PC-9 (cell line): ENCODE measurements at regions not wholly inside any gene's neighbourhood (a gene's known extent, or its start where the extent isn't known, plus 50 kb on each side); places are given as distances from the start of the nearest gene placed in this dataset.

Experiments
- BruUV-seq: library from RNA; stranded (reverse); fragments of 400-500 nt; replicated peaks from 2 replicates; lab custom pipeline; 2021; lab: Mats Ljungman, UMichigan
- CTCF ChIA-PET: fragments of 300-600 bp; sonication (Branson Sonifier 250); formaldehyde crosslinking; loops from one replicate; lab custom pipeline; 2022; ENCODE audit warnings: antibody characterized with exemption; lab: Charles Lee
- POLR2A ChIA-PET: fragments of 300-600 bp; sonication (Branson Sonifier 250); formaldehyde crosslinking; loops from one replicate; lab custom pipeline; 2022; ENCODE audit warnings: antibody characterized with exemption; ENCODE audit not compliant: unreplicated experiment; lab: Charles Lee
- DNase-seq, 2 experiments: peaks; one replicate each; pipeline versions ENCODE4 v3.0.0 to v3.0.0-alpha.2; 2015 to 2022; ENCODE audit warnings: mixed read lengths in 1 of 2
- H2AFZ ChIP-seq: fragments of 200-600 bp; sonication (generic); 2 replicates; pipeline ENCODE4 v1.8.1; 2017; ENCODE audit warnings: antibody characterized with exemption
- H3F3A ChIP-seq: fragments of 200-600 bp; sonication (generic); 2 replicates; pipeline ENCODE4 v1.8.1; 2017; ENCODE audit warnings: antibody characterized with exemption, mild to moderate bottlenecking, low read depth; ENCODE audit not compliant: insufficient read depth
- H3K27ac ChIP-seq: fragments of 200-600 bp; sonication (generic); 2 replicates; pipeline ENCODE4 v1.6.1; 2016; ENCODE audit warnings: mixed run types
- H3K27me3 ChIP-seq: fragments of 200-600 bp; sonication (generic); 2 replicates; pipeline ENCODE4 v1.6.1; 2016; ENCODE audit warnings: low read depth, mixed run types; ENCODE audit not compliant: insufficient read depth
- H3K36me3 ChIP-seq: fragments of 200-600 bp; sonication (generic); 2 replicates; pipeline ENCODE4 v1.6.1; 2016; ENCODE audit warnings: low read depth, mixed run types
- H3K4me1 ChIP-seq: fragments of 200-600 bp; sonication (generic); replicated peaks from 2 replicates; pipeline ENCODE4 v1.6.1; 2016; ENCODE audit warnings: mixed run types; ENCODE audit not compliant: insufficient read depth
- H3K4me2 ChIP-seq: fragments of 200-600 bp; sonication (generic); 2 replicates; pipeline ENCODE4 v1.6.1; 2017; ENCODE audit warnings: mixed run types
- H3K4me3 ChIP-seq: fragments of 200-600 bp; sonication (generic); 2 replicates; pipeline ENCODE4 v1.6.1; 2016; ENCODE audit warnings: mixed run types
- H3K79me2 ChIP-seq: fragments of 200-600 bp; sonication (generic); 2 replicates; pipeline ENCODE4 v1.6.1; 2017; ENCODE audit warnings: low read depth, mixed run types
- H3K9me2 ChIP-seq: fragments of 200-600 bp; sonication (generic); 2 replicates; pipeline ENCODE4 v1.8.1; 2017; ENCODE audit warnings: mild to moderate bottlenecking; ENCODE audit not compliant: insufficient read depth
- H3K9me3 ChIP-seq: fragments of 200-600 bp; sonication (generic); 2 replicates; pipeline ENCODE4 v1.8.1; 2016; ENCODE audit warnings: low read depth; ENCODE audit not compliant: insufficient read depth
- H4K20me1 ChIP-seq: fragments of 200-600 bp; sonication (generic); 2 replicates; pipeline ENCODE4 v1.8.1; 2017; ENCODE audit not compliant: insufficient read depth
- EZH2 ChIP-seq: fragments of 200-600 bp; sonication (generic); IDR thresholded peaks from 2 replicates; pipeline ENCODE4 v1.8.0; 2017; ENCODE audit warnings: antibody characterized with exemption, low read depth
- intact Hi-C: fragments of 100-400 bp; cut with micrococcal nuclease; formaldehyde crosslinking; loops from one replicate; pipeline ENCODE4 v1.10.0; 2022; ENCODE audit not compliant: unreplicated experiment
- TF ChIP-seq, protein P1 (sequence below): fragments of 200-600 bp; sonication (generic); conservative IDR thresholded peaks from 2 replicates; pipeline ENCODE4 v1.6.1; 2017; ENCODE audit warnings: mixed run types, antibody characterized with exemption, mild to moderate bottlenecking, moderate library complexity

DNA sequence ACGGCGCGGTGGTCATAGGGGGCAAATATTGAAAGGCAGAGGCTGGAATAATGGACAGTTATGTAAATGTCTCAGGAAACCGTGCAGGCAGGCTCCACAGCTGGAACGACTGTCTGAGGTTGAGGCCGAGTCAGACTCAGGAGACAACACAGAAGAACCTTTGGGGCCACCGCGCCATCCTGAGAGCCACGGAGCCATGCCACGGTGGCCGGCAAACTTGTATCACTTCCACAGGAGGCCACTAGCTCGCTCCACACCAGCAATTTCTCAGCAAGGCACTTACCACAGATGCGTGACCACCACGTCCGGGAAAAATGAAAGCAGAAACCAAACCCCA lies 156.7 kb upstream of the SALL3 start:
- ChIA-PET CTCF (no interaction called here), POLR2A (no interaction called here)
- no peak overlapping the region for H3K27ac ChIP-seq
- H3K9me2 ChIP-seq: no peaks in the 10 kb centered on the region
- H3K4me3 ChIP-seq: no peak overlapping the region
- BruUV-seq: no TSS peak
- intact Hi-C loops: no loop called here
- H3K36me3 ChIP-seq: no peaks in the 10 kb centered on the region
- H2AFZ ChIP-seq: no peak overlapping the region
- no peak overlapping the region for H3K4me2 ChIP-seq
- TF ChIP-seq, protein P1, sequence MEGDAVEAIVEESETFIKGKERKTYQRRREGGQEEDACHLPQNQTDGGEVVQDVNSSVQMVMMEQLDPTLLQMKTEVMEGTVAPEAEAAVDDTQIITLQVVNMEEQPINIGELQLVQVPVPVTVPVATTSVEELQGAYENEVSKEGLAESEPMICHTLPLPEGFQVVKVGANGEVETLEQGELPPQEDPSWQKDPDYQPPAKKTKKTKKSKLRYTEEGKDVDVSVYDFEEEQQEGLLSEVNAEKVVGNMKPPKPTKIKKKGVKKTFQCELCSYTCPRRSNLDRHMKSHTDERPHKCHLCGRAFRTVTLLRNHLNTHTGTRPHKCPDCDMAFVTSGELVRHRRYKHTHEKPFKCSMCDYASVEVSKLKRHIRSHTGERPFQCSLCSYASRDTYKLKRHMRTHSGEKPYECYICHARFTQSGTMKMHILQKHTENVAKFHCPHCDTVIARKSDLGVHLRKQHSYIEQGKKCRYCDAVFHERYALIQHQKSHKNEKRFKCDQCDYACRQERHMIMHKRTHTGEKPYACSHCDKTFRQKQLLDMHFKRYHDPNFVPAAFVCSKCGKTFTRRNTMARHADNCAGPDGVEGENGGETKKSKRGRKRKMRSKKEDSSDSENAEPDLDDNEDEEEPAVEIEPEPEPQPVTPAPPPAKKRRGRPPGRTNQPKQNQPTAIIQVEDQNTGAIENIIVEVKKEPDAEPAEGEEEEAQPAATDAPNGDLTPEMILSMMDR: no peak
- no peak for TF ChIP-seq EZH2
- no peaks in the 10 kb centered on the region for H3K9me3 ChIP-seq
- no peaks in the 10 kb centered on the region for H3K79me2 ChIP-seq
- H3K4me1 ChIP-seq: no peaks in the 10 kb centered on the region
- no peaks in the 10 kb centered on the region for H3F3A ChIP-seq
- DNase-seq: no peak
- H4K20me1 ChIP-seq: no peaks in the 10 kb centered on the region
- peaks cover 83% of the 10 kb centered on the region for H3K27me3 ChIP-seq

DNA sequence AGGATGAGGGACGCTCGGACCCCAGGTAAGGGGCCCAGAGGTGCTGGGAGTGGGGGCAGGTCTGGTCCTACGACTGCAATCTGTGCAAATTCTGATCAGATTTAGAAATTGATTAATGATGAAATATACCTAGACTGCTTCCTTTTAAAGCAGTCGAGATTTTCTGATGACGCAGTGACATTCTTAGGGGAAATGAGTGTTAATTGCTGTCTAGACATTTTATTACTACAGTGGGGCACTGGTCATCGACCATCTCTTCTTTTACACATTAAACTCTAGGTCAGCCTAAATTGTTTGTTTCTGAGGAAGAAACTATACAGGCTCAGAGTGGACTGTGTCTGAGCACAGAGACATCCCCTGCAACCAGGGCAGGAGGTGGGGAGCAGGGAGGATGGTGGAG lies 154.4 kb upstream of the SALL3 start:
- CTCF ChIA-PET: no interaction called here
- no peak overlapping the region for H3K4me3 ChIP-seq
- peaks cover 96% of the 10 kb centered on the region for H3K27me3 ChIP-seq
- DNase-seq: no peak
- H3K36me3 ChIP-seq: no peaks in the 10 kb centered on the region
- H3F3A ChIP-seq: no peaks in the 10 kb centered on the region
- TF ChIP-seq, protein P1: no peak
- no peak for TF ChIP-seq EZH2
- H3K27ac ChIP-seq: no peak overlapping the region
- H4K20me1 ChIP-seq: no peaks in the 10 kb centered on the region
- BruUV-seq: no TSS peak
- no peak overlapping the region for H3K4me2 ChIP-seq
- POLR2A ChIA-PET: no interaction called here
- H3K9me3 ChIP-seq: no peaks in the 10 kb centered on the region
- intact Hi-C loops: no loop called here
- H3K4me1 ChIP-seq: no peaks in the 10 kb centered on the region
- H3K79me2 ChIP-seq: no peaks in the 10 kb centered on the region
- no peaks in the 10 kb centered on the region for H3K9me2 ChIP-seq
- no peak overlapping the region for H2AFZ ChIP-seq

DNA sequence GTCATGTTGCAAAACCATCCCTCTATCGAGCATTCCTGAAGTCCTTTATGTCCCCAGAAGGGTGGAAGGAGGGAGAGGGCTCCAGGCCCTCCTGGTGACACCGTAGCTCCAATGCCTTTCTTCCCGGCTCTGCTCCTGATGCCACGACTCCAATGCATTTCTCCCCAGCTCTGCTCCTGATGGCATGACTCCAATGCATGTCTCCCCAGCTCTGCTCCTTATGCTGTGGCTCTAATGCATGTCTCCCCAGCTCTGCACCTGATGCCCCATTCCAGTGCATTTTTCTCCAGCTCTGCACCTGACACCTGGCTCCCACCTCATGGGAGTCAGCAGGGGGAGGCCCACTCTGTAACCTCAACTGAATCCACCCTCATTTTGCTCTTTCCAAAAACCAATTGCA lies 153.0 kb upstream of the SALL3 start:
- Histone ChIP-seq H3K79me2 (no peaks in the 10 kb centered on the region), H3K9me3 (no peaks in the 10 kb centered on the region), H3K4me1 (no peaks in the 10 kb centered on the region), H3K4me3 (no peak overlapping the region), H3K27me3 (peaks cover 96% of the 10 kb centered on the region), H3F3A (no peaks in the 10 kb centered on the region), H2AFZ (no peak overlapping the region), H3K27ac (no peak overlapping the region), H3K4me2 (no peak overlapping the region), H4K20me1 (no peaks in the 10 kb centered on the region), H3K9me2 (no peaks in the 10 kb centered on the region), H3K36me3 (no peaks in the 10 kb centered on the region)
- ChIA-PET POLR2A (no interaction called here), CTCF (no interaction called here)
- TF ChIP-seq EZH2: no peak
- TF ChIP-seq, protein P1: no peak
- intact Hi-C loops: no loop called here
- BruUV-seq: no TSS peak
- DNase-seq: no peak
